HG02623 (cell line): ENCODE measurements at regions not wholly inside any gene's neighbourhood (a gene's known extent, or its start where the extent isn't known, plus 50 kb on each side); places are given as distances from the start of the nearest gene placed in this dataset.

Experiments used
- ATAC-seq: cut with Tn5 transposase; IDR thresholded peaks from one replicate; pipeline ENCODE4 v1.9.1; 2021; ENCODE audit warnings: moderate library complexity; ENCODE audit not compliant: unreplicated experiment

DNA sequence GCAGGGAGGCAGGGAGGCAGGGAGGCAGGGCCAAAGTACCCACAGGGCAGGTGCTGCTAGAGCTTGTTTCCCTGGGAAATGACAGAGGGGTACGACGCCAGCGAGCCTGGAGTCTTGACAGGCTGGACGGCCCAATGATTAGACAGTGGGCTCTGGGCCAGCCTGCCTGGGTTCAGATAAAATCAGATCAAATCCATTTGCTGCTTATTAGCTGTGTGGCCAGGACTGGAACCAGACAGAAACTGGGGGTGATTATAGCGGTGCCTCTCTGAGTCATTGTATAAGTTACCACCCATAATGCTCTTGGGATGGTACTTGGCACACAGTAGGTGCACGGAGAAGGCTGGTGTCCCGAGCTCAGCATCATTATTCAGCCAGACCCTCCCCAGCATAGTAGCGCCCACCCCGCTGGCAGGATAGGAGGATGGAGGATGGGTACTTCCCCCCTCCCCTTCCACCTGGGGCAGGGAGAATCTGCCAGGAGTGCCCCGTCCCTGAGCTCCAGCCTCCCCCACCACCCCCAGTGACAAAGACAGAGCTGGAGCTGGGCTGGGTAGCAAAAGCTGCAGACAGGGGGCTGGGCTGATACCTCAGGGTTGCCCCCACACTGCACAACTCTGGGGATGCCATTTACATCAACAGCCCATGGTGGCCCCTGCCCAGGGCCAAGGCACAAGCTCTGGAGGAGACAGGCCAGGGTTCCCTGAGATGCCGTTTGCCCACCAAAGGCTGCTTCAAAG, 77.6 kb upstream of the TNRC6C start:
- no peak for ATAC-seq

DNA sequence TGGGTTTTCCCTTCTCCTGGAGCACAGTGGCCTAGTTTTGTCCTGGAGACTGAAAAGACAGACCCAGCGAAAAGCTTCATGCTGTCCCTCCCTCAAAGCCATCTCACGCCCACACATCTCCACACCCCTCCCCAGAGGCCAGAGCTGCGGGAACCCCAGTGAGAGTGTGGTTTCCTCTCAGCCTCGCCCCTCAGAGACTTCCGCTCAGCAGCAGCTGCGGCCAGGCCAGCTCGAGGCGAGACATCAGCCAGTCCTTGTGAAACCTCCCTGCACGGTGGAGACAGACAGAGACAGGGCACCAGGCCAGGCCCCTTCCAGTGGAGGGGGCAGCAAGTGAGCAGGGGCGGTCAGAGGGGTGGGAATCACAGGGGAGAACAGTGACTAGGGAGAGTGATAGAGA, 77.0 kb upstream of the TNRC6C start:
- peak; percentile 85 for ATAC-seq

DNA sequence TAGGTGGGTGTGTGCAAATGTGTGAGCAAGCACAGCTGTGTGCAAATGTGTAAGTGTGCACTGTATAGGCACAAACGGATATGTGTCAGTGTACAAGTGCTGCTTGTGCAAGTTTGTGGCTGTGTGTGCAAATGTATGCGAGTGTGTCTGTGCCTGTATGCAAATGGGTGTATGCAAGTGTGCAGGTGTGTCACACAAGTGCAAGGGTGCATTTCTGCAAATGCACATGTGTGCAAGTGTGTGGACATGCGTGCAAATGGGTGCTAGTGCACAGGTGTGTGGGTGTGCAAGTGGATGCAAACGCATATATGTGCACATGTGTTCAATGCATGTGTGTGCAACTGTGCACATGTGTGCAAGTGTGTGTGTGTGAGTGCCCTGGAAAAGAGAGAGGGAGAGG, 76.5 kb upstream of the TNRC6C start:
- no peak for ATAC-seq

DNA sequence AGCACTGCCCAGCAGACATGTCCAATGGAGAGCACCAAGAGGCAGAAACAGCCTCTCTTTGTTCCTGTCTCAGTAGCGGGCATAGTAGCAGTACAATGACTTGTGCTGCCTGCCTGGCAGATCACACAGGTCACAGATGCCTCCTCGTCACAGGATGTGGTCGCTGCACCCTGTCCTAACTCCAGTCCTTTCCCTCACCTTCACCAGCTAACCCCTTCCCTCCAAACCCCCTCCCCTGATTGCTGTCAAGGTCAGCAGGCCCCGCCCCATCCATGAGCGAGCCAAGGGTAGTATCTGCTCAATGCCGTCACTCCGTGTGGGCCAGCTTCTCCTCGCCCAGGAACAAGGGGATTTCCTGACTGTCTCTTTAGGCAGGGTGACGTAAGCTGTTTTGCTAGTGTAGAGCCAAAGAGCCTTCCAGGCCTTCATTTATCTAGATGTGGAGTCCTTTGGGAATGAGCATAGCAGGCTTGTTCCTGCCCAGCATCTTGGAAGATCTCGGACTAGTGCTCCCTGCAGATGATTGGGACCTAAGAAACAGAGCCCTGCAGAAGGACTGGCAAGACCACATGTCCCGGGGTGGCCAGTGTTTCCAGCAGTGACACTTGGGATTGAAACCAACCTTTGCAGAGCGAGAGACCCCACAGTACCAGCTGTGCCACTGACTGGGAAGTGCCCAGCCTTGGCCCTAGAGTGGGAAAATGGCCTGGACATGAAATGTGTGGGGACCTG, 75.9 kb upstream of the TNRC6C start:
- ATAC-seq, result no peak

DNA sequence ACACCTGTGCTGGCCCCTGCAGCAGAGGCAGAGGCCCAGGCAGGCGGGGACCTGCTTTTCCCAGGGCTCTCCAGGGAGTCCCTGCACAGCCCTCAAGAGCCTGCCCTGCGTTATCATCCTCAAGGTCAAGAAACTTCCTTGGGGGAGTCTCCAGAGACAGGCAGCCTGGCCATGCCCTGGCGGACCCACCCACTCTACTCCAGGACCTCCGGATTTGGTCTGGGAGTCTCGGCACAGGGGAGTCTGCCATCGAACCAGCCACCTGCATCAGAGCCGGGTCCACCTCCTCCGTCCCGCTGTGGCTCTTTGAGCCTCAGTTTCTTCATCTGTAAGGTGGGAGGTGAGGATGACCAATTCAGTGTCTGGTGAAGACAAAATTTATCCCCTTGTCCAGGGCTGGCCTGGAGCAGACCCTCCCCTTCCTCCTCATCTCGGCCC, 75.3 kb upstream of the TNRC6C start:
- ATAC-seq, result no peak

DNA sequence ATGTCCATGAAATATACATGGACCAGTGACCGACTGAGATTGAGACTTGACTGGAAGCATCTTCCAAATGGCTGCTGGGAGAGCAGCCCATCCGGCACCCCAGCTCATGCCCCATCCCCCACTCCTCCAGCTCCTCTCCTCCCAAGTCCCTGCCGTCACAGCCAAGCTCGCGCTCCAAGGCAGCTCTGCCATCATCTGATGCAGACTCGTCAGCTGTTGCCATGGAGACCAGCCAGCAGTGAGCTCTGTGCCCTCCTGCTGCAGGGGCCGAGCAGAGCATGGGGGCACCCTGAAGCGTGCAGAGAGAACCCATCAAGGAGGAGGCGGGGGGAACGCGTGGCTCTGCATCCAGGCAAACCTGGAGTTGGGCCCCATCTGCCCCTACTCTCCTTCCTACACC, 74.5 kb upstream of the TNRC6C start:
- ATAC-seq, result no peak

DNA sequence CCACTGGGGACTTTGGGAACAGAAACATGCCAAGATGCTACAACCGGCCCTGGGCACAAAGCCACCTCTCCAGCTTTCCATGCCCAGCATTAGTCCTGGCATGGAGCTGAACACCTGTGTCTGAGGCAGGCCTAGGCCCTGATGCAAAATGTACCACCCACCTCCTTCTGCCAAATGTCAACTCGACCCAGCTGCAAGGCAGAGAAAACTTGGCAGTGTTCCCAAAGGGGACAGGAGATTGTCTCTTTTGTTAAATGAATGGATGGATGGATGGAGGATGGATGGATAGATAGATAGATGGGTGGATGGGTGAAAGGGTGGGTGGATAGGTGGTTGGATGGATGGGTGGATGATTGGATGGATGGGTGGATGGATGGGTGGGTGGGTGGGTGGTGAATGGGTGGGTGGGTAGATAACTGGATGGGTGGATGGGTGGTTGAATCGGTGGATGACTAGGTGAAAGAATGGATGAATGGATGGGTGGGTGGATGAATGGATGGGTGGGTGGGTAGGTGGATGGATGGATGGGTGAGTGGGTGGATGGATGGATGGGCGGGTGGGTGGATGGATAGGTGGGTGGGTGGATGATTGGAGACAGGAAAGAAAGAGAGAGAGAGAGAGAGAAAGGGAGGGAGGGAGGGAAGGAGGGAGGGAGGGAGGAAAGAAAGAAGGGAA, 73.4 kb upstream of the TNRC6C start:
- no peak for ATAC-seq

DNA sequence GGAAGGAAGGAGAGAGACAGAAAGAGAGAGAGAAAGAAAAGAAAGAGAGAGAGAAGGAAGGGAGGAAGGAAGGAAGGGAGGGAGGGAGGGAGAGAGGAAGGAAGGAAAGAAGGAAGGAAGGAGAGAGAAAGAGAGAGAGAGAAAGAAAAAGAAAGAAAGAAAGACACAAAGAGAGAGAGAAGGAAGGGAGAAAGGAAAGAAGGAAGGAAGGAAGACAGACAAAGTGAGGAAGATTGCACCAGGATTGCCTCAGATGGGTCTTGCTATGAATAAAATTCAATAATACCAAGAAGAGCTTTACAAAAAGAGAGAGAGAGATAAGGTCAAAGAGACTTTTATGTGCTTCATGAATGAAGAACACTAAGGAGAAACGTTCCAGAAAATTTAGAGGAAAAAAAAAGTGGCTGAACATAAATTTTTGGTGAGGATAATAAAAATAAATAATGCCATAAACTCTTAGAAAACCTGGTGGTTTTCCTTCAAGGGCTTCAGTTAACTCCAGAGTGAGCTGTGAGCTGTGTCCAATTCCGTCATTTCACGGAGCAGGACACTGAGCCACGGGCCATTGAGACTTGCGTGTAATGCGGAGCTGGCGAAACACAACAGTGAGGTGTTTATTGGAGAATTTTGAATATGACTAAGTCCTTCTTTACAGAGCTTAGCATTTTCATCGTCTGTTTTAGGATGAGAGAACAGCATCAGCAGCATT, 72.7 kb upstream of the TNRC6C start:
- ATAC-seq, result no peak

DNA sequence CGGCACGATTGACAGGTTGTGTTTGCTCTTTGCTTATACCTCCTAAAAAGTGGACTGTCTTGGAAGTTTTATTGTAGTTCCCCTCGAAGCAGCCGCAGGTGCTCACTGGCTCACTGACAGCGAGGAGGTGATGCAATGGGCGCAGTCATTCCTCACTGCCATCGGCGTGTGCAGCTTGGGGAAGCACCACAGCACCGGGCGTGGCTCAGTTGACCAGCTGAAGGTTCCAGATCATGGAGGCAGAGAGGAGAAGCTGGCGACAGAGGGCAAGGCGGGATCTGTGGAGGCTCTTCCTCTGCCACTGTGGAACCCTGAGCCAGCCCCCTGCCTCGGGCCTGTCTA, 72.1 kb upstream of the TNRC6C start:
- ATAC-seq, result no peak

DNA sequence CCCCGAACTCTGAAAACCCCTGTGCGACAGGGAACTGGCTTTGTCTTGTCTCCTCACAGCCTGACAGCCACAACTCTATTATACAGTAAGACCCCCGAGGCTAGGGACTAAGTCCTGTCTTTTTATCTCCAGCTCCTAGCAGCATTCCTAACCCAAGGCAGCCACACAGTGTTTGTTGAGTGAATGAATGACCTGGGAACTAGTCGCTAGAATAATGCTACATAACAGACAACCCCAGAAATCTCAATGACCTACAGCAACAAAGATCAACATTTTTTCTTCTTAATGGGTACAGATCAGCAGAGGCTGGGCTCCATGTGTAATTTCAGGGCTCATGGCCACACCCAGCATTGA, 71.4 kb upstream of the TNRC6C start:
- ATAC-seq, result no peak

DNA sequence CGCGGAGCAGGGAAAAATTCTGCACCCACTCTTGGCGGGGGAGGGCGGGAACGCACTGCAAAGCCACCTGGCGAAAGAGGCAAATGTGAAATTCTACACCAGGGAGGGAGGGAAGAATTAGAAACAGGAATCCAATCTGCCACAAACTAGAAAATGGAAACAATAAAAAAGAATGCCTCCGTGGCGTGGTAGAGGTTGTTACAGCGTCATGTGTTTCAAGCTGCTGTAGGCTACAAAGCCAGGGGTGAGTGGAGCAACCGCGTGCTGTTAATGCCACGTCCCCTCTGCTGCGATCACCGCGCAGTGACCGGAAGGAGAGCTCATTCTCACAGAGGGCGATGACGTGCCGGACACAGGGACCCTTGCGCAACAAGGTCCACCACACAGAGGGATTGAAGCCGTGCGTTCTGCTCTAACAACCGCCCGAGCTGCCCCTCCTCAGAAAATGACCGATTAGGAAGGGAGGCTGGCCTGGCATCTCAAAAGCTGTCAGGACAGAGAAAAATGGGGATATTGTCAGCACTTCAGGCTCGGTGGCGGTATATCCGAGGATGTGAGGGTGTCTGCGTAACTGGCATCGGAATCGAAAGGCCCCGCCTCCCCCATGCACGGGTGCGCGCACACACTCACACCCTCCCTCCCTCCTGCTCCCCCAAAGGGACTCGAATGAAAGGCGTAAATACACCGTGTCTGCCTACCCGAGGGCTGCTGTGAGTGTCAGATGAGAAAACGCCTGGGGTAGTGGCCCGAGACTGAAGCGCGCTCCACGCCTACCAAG, 70.8 kb upstream of the TNRC6C start:
- ATAC-seq, result no peak

DNA sequence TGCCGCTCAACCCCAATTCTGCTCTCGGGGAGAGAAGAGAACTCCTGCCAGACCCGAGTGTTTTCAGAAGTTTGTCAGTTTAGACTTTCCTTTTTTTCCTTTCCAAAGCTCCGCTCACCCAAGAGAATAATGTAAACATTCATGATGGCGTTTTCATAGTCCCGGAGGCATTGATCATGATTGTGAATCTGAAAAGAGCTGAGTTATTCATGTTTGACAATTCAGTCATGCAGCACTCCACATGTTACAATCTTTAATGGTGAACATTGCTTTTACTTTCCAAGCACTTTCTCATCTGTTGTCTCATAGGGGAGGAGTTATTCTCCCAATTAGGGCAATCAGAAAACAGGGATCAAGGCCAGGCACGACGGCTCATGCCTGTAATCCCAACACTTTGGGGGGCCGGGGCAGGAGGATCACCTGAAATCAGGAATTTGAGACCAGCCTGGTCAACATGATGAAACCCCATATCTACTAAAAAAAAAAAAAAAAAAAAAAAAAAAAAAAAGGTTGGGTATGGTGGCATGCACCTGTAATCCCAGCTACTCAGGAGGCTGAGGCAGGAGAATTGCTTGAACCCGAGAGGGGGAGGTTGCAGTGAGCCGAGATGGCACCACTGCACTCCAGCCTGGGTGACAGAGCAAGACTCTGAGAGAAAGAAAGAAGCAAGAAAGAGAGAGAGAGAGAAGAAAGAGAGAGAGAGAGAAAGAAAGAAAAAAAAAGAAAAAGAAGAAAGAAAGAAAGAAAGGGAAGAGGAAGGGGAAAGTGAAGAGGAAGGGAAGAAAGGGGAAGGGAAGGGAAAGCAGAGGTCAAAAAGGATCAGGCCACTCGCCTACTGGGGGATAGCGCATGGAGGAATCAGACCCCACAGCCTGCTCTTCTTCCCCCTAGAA, 70.0 kb upstream of the TNRC6C start:
- no peak for ATAC-seq

DNA sequence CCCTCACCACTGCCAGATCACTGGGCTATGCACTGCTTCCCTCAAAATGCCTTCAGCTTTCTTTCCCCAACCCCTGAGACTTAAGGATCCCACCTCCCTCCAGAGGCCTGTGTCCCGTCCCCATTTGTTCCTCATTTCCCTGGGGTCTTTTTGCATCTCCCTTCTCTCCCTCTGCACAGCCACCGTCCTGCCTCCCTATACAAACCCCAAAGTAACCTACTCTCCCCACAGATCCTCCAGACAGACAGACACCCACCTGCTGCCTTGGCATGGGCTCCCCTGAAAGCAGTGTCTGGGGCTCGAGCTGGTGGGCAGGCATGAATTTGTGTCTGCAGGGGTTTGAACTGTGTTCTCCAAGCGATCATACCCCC, 69.4 kb upstream of the TNRC6C start:
- ATAC-seq, result no peak

DNA sequence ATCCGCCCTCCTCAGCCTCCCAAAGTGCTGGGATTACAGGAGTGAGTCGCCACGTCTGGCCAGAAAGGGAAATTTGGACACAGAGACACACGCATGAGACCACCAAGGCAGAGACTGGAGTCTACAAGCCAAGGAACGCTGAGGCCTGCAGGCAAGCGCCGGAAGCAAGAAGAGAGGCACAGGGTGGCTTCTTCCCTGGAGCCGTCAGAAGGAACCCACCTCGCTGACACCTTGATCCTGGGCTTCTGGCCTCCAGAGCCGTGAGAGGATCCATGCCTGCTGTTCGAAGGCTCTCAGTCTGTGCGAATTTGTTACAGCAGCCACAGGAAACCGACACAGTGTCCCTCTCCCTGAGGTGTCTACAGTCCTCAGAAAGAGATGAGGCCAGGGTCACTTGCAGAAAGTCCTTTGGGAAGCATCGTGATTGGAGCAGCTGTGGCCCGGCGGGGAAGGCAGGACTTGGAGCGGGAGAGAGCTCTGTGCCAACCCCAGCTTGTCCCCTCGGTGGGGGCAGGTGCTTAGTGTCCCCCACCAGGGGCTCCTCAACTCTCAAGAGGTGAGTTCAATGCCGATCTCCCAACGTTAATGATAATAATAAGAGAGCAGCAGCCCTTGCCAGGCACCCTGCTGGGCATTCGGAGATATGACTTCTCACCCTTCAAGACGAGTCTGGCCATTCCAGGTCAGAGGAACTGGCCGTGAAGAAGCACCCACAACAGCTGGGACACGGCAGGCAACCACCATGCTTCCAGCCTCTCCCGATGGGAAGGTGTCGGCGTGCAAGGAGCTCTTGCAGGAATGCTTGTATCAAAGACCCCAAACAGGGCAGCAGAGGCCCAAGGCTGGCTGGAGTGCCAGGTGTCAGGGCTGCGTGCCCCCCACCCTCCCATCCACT, 68.4 kb upstream of the TNRC6C start:
- no peak for ATAC-seq

DNA sequence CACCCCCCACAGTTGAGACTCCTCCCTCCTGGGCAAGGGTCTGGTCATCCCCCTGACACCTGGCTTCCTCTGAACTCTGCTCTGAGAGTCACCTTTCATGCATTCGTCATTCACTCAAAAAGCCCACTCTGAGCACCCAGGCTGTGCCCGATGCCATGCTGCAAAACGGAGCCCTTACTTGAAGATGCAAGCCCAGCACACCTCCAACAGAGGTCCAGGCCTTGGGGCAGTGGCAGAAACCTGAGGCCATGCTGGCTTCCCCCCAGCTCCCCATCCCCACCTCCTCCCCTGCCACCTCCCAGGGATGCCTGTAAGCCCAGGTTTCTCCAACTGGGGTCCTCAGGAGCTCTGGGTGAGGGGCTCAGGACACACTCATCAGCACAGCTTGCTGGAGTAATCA, 67.7 kb upstream of the TNRC6C start:
- ATAC-seq, result no peak

DNA sequence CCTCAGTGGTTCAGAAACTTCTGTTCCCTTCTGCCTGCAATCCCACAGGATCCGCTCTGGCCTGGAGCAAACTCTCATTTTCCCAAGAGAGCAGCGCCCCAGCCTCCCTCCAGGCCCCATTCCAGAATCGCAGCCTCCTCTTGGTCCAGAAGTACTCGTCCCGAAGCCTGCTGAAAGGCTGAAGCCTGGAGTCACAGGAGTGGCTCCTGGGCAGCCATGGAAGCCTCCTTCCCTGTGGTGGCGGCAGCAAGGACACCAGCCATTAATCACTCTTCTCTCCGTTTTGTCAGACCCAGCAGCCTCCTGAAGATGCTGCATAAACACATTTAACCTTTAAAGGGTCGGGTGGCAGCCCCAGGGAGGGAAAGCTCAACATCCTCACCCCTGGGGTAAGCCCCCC, 66.9 kb upstream of the TNRC6C start:
- no peak for ATAC-seq

DNA sequence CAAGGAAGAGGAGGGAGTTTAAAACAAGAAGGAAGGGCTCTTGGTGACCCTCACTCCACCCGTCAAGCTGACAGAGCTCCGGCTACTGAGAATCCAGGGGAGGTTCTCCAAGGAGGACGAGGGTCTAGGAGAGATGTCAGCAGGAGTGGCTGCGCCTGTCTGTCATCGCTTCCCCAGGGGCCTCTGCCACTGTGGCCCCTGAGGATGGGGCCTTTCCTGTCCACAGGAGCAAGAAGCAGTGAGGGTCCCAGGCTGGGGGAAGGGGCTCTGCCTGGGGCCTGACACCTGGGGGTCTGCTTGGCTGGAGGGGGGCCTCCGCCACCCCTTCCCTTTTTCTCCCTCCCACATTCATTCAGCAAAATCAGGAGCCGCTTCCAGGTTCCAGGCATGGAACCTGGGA, 66.5 kb upstream of the TNRC6C start:
- no peak for ATAC-seq

DNA sequence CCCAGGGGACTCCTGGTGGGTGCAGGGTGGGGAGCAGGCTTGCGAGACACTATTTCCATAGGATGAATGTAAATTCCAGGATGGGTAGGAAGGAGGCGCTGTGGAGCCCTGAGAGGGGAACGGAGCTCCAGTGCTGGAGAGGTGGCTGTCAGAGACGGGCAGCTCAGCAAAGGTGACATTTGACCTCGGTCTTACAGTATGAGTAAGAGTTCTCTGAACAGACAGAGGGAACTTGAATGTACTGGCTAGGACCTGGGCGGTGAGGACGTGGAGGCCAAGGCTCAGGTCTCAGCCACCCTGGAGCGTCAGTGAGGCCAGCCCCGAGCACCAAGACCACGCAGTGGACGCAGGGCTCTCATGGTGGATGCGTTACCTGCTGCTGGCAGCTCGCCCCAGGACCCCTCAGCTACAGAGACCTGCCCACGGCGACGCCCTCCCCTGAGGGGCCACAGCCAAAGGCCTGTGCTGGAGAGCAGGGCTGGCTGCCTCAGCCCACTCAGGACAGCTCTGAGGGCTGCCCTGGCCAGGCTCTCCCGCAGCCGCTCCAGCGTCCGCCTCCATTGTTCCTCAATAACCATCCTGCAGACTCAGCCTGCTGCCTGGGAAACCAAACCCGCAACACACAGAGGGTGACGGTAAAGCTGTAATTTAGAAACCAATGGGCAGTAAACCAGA, 65.9 kb upstream of the TNRC6C start:
- no peak for ATAC-seq
